GM21423 (cell line): ENCODE measurements at regions not wholly inside any gene's neighbourhood (a gene's known extent, or its start where the extent isn't known, plus 50 kb on each side); places are given as distances from the start of the nearest gene placed in this dataset.
"Not testable (repeated sequence)": the region's sequence is repeated elsewhere in the genome, so short reads cannot be mapped to it uniquely, and the experiment has no call there.

ENCODE experiments used
- ATAC-seq: cut with Tn5 transposase; IDR thresholded peaks from one replicate; pipeline ENCODE4 v1.9.1; 2021; ENCODE audit warnings: mild to moderate bottlenecking, moderate library complexity; ENCODE audit not compliant: unreplicated experiment

DNA sequence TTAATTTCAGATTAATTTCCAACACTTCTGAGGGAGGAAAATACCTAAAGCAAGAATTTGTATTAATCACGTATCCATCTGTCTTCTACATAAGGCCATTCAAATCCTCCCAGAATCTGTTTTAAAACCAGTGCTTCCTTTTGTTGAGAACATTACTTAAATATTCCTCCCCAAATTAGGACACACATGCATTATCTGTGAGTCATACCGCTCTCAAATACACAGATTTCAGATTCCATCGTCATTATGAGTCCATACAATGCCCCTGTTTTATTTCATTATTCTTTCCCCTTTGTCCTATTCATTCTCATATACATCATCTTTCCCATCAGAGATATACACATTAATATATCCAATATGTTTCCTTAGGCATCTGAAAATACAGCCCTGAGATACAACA is 57.3 kb upstream of the PRSS12 start:
- ATAC-seq: no peak

DNA sequence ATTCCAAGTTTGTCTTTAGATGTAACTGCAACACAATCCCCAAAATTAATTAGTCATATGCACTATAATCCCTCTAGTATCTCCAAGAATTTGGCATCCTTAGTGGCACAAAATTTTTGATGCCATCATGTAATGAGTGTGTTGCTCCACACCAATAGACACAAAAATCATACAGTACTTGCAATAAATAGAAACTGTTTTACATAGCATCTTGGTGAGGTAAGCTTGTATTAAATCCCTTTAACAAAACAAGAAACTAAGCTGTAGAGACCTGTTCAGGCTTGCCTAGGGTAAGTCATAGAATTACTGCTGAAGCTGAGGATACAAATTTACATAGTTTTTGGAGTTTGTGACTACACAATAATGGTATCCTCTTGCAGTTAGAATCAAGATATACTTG is 64.5 kb upstream of the PRSS12 start:
- no peak for ATAC-seq

DNA sequence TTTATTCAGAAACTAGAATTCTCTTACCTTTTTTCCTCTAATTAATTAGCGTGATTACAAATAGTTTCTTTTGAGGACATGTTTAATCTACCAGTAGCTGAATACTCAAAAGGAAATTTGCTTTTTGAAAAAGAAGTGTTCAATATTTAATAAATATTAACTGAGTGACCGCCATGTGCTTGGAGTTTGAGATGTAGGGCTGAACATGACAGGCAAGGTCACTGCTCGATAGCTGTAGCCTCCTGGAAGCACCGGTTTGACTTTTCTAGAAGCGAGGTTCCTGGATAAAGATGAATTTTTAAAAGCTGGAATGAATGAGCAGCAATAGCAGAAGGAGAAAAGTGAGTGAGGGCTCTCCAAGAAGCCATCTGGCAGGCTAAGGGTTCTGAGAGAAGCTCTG is 65.0 kb upstream of the PRSS12 start:
- ATAC-seq: not testable (repeated sequence)

DNA sequence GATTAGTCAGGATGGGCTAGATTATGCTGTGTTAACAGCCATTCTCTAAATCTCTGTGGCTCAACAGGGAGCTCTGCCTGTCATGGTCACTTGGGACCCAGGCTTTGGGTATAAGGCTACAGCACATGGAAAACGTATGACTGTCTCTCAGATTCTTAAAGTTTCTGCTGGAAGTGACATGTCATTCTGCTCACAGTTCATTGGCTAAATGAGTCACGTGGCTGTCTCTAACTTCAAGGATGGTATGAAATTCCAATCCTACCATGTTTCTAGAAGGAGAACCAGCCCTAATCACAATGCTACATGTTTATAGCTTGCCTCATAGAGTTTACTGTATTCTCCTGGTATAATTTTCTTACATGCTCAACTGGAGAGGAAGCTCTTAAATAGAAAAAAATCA is 65.6 kb upstream of the PRSS12 start:
- not testable (repeated sequence) for ATAC-seq

DNA sequence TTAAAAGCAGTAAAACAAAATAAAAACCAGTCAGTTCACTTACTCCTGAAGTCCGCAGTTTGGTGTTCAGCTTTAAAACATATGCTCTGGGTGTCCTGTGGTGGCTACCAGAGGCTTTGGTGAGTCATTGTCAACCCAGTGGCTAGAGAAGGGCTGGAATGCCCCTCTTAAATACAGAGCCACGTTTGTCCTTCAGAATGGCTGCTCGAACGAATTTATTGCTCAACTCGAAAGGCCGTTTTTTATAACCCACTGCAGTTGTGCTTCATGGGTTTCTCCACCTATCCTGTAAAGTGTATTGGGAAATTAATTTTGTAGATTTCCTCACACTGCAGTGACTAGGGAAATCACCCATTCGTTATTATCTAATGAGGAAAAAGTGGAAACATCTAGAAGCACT is 66.8 kb upstream of the PRSS12 start:
- ATAC-seq: not testable (repeated sequence)

DNA sequence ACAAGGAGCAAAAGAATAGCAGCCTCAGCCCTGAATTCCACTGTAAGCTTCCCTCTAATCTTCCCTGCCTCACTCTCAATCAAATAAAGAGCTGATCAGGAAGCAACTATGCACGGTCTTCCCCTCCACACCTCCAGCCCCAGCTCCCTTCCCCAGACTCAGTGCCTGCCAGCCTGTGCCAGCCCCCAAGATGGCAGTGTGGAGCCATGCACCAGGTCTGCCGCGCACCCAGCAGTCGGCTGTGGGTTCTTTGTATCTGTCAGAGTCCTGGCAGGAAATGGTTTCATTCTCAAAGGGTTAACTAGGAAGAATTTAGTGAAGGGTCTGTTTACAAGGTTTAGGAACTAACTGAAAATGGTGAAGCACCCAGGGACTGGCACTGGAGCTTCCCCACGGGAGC is 71.3 kb upstream of the PRSS12 start:
- ATAC-seq: not testable (repeated sequence)

DNA sequence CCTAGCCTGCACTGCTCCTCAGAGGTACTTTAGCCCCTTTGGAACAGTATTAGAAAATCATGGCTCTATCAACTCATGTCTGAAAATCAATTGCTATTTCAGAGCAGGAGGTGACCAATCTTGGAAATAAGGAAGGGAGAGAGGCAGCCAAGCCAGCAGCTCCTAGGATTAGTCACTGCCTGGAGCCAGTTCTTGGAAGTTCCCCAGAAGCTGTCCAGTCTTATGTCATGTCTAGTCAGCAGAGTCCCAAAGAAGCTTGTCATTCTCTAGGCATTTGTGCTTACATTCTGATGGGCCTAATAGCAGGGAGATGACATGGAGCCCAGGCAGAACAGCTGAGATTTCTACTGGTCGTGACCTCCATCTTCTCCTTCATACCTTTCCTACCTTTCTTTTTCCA is 76.1 kb upstream of the PRSS12 start:
- not testable (repeated sequence) for ATAC-seq

DNA sequence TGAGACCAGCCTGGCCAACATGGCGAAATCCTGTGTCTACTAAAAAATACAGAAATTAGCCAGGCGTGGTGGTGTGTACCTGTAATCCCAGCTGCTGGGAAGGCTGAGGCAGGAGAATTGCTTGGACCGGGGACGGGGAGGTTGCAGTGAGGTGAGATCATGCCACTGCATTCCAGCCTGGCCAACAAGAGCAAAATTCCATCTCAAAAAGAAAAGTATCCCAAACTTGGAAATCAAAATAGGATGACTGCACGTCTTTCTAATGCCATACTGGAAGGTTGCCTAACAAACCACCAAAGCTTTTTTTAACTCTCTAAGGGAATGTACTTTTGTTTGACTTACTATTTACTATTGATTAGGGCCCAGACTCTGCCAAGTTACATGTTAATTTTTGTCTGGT is 79.6 kb upstream of the PRSS12 start:
- ATAC-seq: not testable (repeated sequence)

DNA sequence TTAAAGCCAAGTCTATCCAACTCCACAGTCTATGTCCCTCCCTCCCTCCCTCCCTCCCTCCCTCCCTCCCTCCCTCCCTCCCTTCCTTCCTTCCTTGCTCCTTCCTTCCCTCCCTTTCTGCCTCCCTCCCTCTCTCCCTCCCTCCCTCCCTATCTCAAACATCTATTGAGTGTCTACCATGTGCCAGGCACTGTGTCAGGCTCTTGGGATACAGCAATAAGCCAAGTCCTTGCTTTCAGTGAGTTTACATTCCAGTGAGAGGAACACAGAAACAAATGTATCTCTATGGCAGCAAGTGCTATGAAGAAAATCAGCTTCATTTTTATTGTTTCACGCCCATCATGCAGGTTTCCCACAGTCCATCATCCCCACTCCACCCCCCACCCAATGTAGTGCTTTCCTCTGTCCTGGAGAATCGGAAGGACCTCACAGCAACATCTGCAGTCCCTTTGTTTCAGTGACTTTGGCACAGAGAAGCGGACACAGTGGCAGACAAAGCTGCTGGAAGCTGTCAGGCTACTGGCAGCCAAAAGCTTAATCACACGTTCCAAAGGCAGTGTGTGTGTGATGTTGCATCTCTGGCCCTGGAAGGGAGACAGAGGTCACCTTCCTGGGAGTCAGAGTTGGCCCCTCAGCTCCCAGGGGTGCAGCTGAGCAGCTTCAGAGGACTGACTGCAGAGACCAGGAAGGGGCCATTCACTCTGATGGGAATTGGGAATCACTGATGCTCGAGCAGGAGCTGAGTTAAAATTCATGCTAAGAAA is 81.0 kb upstream of the PRSS12 start:
- ATAC-seq: not testable (repeated sequence)

DNA sequence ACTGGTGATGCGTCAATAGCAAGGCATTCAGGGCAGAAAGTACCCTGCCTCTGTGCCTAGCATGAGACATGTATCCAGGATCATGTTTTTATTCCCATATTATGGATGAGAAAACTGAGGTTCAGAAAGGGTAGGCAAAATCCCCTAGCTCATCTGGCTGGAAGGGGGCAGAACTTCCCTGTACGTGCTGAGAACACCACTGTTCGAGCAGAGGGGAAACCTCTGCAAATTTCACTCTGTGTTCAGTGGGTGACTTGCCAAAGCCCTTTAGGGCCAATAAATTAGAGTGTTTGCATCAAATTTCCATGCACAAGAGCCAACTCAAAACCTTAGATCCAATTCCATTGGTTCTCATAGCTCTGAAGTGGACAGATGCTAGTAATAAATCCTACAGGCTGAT is 82.6 kb upstream of the PRSS12 start:
- not testable (repeated sequence) for ATAC-seq

DNA sequence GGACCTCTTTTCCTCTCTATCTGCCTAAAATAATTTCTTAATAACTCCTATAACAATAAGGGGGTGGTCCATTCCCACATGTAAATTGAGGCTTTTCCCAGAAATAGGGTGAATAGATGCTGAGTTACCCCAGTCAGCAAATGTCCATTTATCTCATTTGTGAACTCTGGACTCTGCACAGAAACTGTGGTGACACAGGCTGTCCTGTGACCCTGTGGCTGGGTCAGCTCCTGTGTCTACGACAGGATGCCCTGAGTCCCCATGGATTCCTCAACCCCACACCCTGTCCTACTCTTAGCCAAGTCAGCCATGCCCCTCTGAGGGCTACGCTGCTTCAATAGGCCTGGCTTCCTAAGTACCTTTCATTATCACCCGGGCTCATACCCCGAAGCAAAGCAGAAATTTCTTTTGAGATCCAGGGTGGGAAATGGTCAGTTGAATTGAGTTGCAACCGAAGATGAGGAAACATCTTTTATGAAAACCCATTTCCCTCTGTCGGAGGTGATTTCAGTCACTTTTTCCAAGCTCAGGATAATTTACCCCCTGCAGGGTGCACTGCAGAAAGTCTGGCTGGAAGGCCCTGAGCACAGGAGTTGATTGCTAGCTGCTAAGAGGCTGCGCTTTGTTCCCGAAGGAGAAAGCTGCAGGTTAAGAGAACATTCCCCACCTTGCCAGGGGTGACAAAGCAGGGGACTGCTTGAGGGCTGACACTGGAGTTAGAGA is 89.5 kb upstream of the PRSS12 start:
- not testable (repeated sequence) for ATAC-seq

DNA sequence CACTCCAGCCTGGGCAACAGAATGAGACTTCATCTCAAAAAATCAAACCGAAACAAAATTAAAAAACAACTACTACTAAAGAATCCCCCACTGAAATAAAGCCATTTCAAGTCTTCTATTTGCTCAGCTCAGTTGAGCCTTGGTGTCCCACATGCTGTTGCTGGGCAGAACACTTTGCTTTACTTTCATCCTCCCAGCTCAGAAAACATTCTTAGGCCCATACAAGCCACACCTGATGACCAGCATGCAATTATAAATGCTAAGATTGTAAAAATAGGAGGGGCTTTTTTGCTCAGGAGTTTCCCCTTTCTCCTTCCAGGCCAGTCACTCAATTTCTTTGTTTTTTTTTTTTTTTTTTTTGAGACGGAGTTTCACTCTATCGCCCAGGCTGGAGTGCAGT is 94.6 kb upstream of the PRSS12 start:
- not testable (repeated sequence) for ATAC-seq

DNA sequence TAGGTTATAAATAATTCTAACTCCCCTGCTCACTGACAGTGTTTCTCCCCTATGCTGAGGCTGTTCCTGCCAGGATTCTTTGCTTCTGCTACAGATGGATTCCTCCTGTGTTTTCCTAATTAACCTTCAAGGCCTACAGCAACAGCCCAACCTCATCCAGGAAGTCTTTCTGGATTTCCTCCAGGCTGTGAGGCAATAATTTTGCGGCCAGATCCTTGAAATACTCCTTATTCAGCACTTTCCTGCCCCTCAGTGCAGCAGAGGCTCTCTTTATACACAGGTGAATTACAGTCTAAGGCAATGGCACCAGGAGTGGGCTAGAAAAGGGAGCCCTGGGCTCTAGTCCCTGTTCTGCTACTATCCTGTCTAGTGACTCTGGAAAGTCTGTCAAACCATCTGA is 102.1 kb upstream of the PRSS12 start:
- not testable (repeated sequence) for ATAC-seq

DNA sequence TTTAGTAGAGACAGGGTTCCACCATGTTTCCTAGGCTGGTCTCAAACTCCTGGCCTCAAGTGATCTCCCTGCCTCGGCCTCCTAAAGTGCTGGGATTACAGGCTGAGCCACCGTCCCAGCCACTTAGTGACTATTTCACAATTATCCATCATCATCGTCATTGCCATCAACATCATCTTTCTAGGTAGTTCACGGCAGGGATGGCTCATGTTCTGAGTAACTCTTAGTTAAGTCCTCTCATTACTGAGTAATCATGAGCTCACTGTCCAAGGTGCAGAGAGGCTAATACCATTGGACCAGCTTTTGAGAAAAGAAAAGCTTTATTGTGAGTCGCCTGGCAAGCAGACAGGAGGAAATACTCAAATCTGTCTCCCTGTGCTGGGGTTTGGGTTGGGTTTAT is 108.6 kb upstream of the PRSS12 start:
- not testable (repeated sequence) for ATAC-seq

DNA sequence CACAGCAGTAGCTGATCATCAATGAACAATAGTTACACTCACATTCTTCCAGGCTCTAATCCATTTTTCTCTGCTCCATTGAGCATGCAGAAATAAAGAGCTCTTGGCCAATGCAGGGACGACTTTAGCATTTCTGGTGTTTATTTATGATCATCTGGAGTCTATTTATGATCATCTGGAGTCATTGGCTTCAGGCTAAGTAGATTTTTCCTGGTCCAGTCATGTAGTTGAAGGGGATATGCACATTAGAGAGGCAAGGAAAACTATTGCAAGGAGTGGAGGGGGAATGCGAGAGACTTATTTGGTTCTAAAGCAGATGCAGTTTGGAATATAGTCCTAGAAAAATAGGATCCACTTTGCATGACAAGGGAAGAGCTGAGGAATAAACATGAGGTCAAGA is 113.0 kb upstream of the PRSS12 start:
- not testable (repeated sequence) for ATAC-seq

DNA sequence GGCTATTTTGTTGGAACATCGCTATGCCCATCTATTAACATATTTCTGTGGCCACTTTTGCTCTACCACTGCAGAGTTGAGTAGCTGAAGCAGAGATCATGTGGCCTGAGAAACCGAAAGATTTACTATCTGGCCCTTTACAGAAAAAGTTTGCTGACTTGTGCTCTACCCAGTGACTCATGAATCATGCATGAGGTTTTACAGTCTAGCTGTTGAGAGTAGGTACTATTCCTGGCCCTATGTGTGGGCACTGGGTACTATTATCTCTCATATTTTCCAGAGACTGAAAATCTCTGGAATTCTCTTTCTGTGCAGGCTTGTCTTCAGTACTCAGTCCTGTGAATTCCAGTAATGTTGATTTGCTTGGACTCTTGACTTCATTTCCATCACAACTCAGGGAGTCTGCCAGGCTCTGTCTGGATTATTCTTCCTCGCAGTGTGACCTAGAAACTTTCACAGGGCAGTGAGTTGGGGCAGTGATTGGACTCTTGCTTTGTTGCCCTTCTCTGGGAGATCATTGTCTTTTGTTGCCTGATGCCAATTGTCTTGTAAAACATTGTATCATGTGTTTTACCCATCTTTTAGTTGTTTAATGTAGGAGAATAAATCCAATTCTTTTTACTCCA is 121.3 kb upstream of the PRSS12 start:
- ATAC-seq: not testable (repeated sequence)

DNA sequence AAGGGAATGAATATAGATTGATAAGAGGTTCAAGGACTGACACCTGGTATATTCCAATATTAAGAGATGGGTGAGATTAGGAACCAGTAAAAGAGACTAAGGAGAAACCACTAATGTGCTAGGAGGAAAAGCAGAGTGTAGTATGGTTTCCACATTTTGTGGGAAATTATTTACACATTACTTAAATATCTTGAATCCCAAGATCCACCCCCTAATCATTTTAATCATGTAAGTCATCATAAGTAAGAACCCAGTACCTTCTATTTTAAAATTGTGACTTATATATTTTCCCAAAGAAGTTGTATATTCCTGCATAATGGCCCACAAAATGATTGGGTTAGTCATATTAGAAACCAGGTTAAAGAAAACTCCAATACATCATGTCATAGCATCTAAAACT is 122.0 kb upstream of the PRSS12 start:
- ATAC-seq: not testable (repeated sequence)

DNA sequence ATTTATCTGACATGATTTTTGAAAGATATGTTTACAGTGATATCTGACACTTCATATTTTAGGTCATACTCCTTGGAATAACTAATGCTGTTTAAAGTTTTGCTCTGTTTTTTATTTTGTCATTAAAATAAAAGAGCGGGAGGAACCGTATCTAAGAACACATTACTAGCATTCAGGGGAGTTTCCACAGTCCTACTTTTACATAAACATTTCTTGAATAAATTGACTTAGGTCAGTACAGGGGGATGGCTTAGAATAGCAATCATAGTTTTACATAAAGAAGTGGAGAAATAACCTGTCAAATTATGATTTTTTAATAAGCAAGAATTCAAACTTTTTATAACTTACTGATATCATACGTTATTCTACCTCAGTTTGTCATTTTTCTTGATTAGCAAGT is 123.1 kb upstream of the PRSS12 start:
- not testable (repeated sequence) for ATAC-seq

DNA sequence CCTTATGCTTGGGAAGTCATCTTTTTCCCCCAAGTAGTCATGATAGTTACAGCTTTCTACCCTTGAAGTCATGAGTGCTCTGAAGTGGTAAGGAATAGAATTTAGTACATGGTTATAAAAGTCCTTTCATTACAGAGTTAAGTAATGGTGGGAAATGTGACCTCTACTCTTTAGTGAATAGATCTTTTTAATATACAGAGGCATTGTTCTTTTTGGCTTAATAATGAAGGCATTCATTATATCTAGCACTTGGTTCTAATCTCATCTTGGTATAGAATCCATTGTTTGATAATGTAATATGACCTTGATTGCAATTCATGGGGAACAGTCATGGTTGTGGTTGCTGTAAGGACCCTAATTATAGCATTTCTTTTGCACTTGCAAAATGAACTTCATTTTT is 125.0 kb upstream of the PRSS12 start:
- not testable (repeated sequence) for ATAC-seq

DNA sequence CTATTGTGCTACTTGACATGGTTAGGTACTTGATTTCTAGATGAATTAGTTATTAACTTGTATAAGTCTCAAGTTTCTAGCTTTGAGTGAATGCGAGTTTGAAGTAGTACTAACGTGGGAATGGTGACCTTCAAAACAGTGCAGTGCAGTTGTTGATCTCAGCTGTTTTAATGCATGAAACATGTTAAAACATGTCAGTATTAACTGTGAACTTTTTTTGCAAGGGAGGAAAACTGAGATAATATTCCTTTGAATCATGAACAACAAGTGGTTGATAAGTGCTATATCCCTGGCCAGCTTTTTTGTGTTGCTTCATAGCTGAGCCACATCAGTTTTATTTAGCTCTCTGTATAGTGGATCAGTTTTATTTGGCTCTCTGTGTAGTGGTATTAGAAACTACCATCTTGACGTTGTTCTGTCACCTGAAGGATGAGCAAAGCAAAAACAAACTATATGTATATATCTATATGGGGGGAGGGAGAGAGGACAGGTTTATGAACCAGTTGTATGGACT is 133.1 kb upstream of the PRSS12 start:
- ATAC-seq: not testable (repeated sequence)

DNA sequence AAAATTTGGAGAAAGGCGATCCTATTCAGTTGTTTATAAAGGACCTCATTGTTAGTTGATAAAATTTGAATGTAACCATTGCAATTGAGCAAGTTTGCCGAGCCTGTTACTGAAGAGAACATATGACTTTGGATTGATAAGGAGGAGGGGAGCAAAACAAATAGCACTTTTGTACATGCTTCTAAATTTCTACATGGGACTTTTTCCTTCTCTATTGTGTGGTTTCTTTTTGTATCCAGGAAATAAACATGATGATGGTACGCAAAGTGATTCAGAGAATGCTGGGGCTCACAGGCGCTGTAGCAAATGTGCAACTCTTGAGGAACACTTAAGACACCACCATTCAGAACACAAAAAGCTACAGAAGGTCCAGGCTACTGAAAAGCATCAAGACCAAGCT is 140.2 kb upstream of the PRSS12 start:
- ATAC-seq: not testable (repeated sequence)

DNA sequence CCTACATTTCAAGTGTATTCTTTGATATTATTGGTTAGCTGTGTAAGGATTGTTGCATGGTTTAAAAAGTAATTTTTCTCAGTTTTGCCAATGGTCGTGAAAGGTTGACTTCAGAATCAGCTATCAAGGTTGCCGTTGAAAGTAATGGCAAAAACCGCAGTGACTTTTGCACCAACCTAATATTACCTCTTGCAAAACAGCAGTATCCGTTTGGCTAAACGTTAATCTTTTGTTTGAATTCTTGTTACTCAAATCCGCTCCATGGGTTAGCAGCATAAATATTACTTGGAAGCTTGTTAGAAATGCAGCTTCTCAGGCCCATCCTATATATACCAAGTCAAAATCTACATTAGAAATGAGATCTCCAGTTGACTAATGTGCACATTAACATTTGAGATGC is 141.6 kb upstream of the PRSS12 start:
- ATAC-seq: not testable (repeated sequence)
